IMR-90 (cell line): ENCODE measurements at regions not wholly inside any gene's neighbourhood (a gene's known extent, or its start where the extent isn't known, plus 50 kb on each side); places are given as distances from the start of the nearest gene placed in this dataset.
A peak's percentile ranks its signal among the peaks of the same experiment; 100 is the strongest.

Source experiments
- ATAC-seq: fragments of 200-7000 bp; cut with Tn5 transposase; 2 replicates; pipeline ENCODE4 v1.9.1; 2020; ENCODE audit warnings: low read depth, mild to moderate bottlenecking, moderate library complexity
- BruUV-seq: library from RNA; stranded (reverse); fragments of 400-500 nt; replicated peaks from 2 replicates; lab custom pipeline; 2021; lab: Mats Ljungman, UMichigan
- CTCF ChIA-PET: fragments of 300-600 bp; formaldehyde crosslinking; extraction: SDS; loops from one replicate; lab custom pipeline; 2021; ENCODE audit warnings: antibody characterized with exemption; lab: Yijun Ruan, JAX
- POLR2A ChIA-PET: fragments of 300-600 bp; sonication (Branson Sonifier 250); formaldehyde crosslinking; loops from one replicate; lab custom pipeline; 2022; ENCODE audit warnings: antibody characterized with exemption; ENCODE audit not compliant: unreplicated experiment; lab: Charles Lee
- DNase-seq: peaks from one replicate; pipeline ENCODE4 v3.0.0; 2013
- H2AFZ ChIP-seq: replicated peaks from 2 replicates; pipeline ENCODE3; 2013; ENCODE audit warnings: low read length, mild to moderate bottlenecking; ENCODE audit not compliant: poor library complexity
- H2AK5ac ChIP-seq: 2 replicates; pipeline ENCODE4 v1.6.1; 2013; ENCODE audit warnings: low read depth, low read length, inconsistent platforms
- H2AK9ac ChIP-seq: replicated peaks from 2 replicates; pipeline ENCODE3; 2013; ENCODE audit warnings: mild to moderate bottlenecking, low read depth, low read length, moderate library complexity; ENCODE audit not compliant: poor library complexity
- H2BK120ac ChIP-seq: 2 replicates; pipeline ENCODE4 v1.6.1; 2013; ENCODE audit warnings: low read depth, low read length, inconsistent platforms
- H2BK15ac ChIP-seq: 3 replicates; pipeline ENCODE4 v1.6.1; 2013; ENCODE audit warnings: low read depth, low read length, inconsistent platforms
- H2BK20ac ChIP-seq: 2 replicates; pipeline ENCODE4 v1.6.1; 2013; ENCODE audit warnings: low read depth, mild to moderate bottlenecking, inconsistent platforms, low read length, moderate library complexity
- H2BK5ac ChIP-seq: 2 replicates; pipeline ENCODE4 v1.6.1; 2013; ENCODE audit warnings: mild to moderate bottlenecking, low read depth, low read length, inconsistent platforms; ENCODE audit not compliant: poor library complexity, severe bottlenecking
- H3K14ac ChIP-seq: replicated peaks from 2 replicates; pipeline ENCODE4 v1.6.1; 2013; ENCODE audit warnings: low read depth, low read length, inconsistent platforms
- H3K18ac ChIP-seq: 2 replicates; pipeline ENCODE4 v1.6.1; 2013; ENCODE audit warnings: low read depth, low read length, control low read depth
- H3K23ac ChIP-seq: 2 replicates; pipeline ENCODE4 v1.6.1; 2013; ENCODE audit warnings: low read depth, low read length, inconsistent platforms
- H3K27ac ChIP-seq: 2 replicates; pipeline ENCODE4 v1.5.1; 2013; ENCODE audit warnings: mild to moderate bottlenecking, control low read depth, low read length; ENCODE audit not compliant: insufficient read depth
- H3K27me3 ChIP-seq: 2 replicates; pipeline ENCODE4 v1.6.1; 2013; ENCODE audit warnings: low read length; ENCODE audit not compliant: control insufficient read depth, insufficient read depth
- H3K36me3 ChIP-seq: 2 replicates; pipeline ENCODE4 v1.6.1; 2013; ENCODE audit warnings: low read length, mixed read lengths; ENCODE audit not compliant: control insufficient read depth, insufficient read depth
- H3K4ac ChIP-seq: 2 replicates; pipeline ENCODE4 v1.6.1; 2013; ENCODE audit warnings: low read depth, low read length, inconsistent platforms
- H3K4me1 ChIP-seq: 2 replicates; pipeline ENCODE4 v1.6.1; 2013; ENCODE audit warnings: low read length, mixed read lengths; ENCODE audit not compliant: control insufficient read depth, insufficient read depth
- H3K4me2 ChIP-seq: 2 replicates; pipeline ENCODE4 v1.6.1; 2013; ENCODE audit warnings: low read depth, mild to moderate bottlenecking, control low read depth, low read length, moderate library complexity
- H3K4me3 ChIP-seq: 2 replicates; pipeline ENCODE4 v1.5.1; 2013; ENCODE audit warnings: low read depth, mild to moderate bottlenecking, control low read depth, low read length, moderate library complexity; ENCODE audit not compliant: insufficient read depth
- H3K56ac ChIP-seq: 2 replicates; pipeline ENCODE4 v1.6.1; 2013; ENCODE audit warnings: low read length, inconsistent platforms; ENCODE audit not compliant: insufficient read depth; ENCODE audit errors: extremely low read depth
- H3K79me1 ChIP-seq, 2 experiments: 2 replicates each; pipeline ENCODE4 v1.6.1; 2013; ENCODE audit warnings: low read length in 2 of 2, inconsistent platforms in 1 of 2, low read depth in 1 of 2
- H3K9ac ChIP-seq: 2 replicates; pipeline ENCODE4 v1.6.1; 2013; ENCODE audit warnings: low read depth, low read length, control low read depth
- H3K9me1 ChIP-seq: 2 replicates; pipeline ENCODE4 v1.6.1; 2013; ENCODE audit warnings: low read length, inconsistent platforms; ENCODE audit not compliant: insufficient read depth
- H3K9me3 ChIP-seq: 2 replicates; pipeline ENCODE4 v1.6.1; 2013; ENCODE audit warnings: low read length; ENCODE audit not compliant: control insufficient read depth, insufficient read depth
- H4K20me1 ChIP-seq: 2 replicates; pipeline ENCODE4 v1.6.1; 2013; ENCODE audit warnings: low read length, inconsistent platforms; ENCODE audit not compliant: insufficient read depth
- H4K5ac ChIP-seq: 2 replicates; pipeline ENCODE4 v1.6.1; 2013; ENCODE audit warnings: mild to moderate bottlenecking, low read depth, low read length, control low read depth
- H4K8ac ChIP-seq, 2 experiments: 2 replicates each; pipeline ENCODE4 v1.6.1; 2013; ENCODE audit warnings: low read depth in 2 of 2, low read length in 2 of 2, control low read depth in 1 of 2, inconsistent platforms in 1 of 2
- H4K91ac ChIP-seq: 2 replicates; pipeline ENCODE4 v1.6.1; 2013; ENCODE audit warnings: low read depth, low read length, inconsistent platforms; ENCODE audit not compliant: insufficient read depth
- MAFK ChIP-seq: IDR thresholded peaks from 2 replicates; pipeline ENCODE4 v1.6.1; 2012; ENCODE audit warnings: low read depth, low read length, improper control_type of control experiment
- NFE2L2 ChIP-seq: fragments of 150-350 bp; IDR thresholded peaks from 2 replicates; pipeline ENCODE4 v1.6.1; 2016; ENCODE audit warnings: low read depth, mild to moderate bottlenecking, low read length
- dilution Hi-C: fragments of 300-500 bp; cut with HindIII; formaldehyde crosslinking; loops from one replicate; pipeline ENCODE4 v1.14.3; 2018; ENCODE audit warnings: low sequenced_read_pairs; ENCODE audit not compliant: unreplicated experiment
- in situ Hi-C: fragments of 300-500 bp; cut with MboI; formaldehyde crosslinking; loops from 3 replicates; pipeline ENCODE4 v1.14.3; 2019; ENCODE audit warnings: low sequenced_read_pairs, inconsistent platforms, mixed read lengths
- intact Hi-C: fragments of 100-400 bp; cut with micrococcal nuclease; formaldehyde crosslinking; loops from 2 replicates; pipeline ENCODE4 v1.10.0; 2022

- in situ Hi-C loops (no loop called here), dilution Hi-C loops (no loop called here), intact Hi-C loops (no loop called here)
- Histone ChIP-seq H3K27me3 (no peaks in the 10 kb centered on the region), H3K56ac (no peak overlapping the region), H2BK120ac (no peak overlapping the region), H3K36me3 (no peaks in the 10 kb centered on the region), H3K9me1 (no peaks in the 10 kb centered on the region), H2AK9ac (no peak overlapping the region), H3K9me3 (no peaks in the 10 kb centered on the region), H3K4me1 (no peaks in the 10 kb centered on the region), H3K23ac (no peak overlapping the region), H3K18ac (no peak overlapping the region), H4K20me1 (no peaks in the 10 kb centered on the region), H2BK5ac (no peak overlapping the region), H3K4me3 (no peak overlapping the region), H4K5ac (no peak overlapping the region), H2BK20ac (no peak overlapping the region), H2BK15ac (no peak overlapping the region), H2AK5ac (no peak overlapping the region), H2AFZ (no peak overlapping the region), H3K4ac (no peak overlapping the region), H4K91ac (no peak overlapping the region), H3K27ac (no peak overlapping the region), H4K8ac (no peak overlapping the region), H3K4me2 (no peak overlapping the region), H3K9ac (no peak overlapping the region), H3K79me1 (no peaks in the 10 kb centered on the region), H3K14ac (no peak overlapping the region)
- no peak for DNase-seq
- no peak for ATAC-seq
- POLR2A ChIA-PET = interaction anchor here (0.7 kb wide), 1 partner anchor 145 kb away, joined by 15 read pairs; no protein-coding TSS in a partner anchor
- no TSS peak for BruUV-seq
- TF ChIP-seq NFE2L2 = peak; percentile 56
- no peak for TF ChIP-seq MAFK
- CTCF ChIA-PET = no interaction called here
These were observed 552.1 kb downstream of the XIRP2 start for GRCh38 chr2:167440382-167440781.
